Stimulated activated effector memory CD8-positive, alpha-beta T cell treated with anti-CD3 and anti-CD28 coated beads, Interleukin-12 subunit alpha, Interleukin-12 subunit beta, amount 100 ng/mL, for 72 hours (primary cell): ENCODE measurements at regions not wholly inside any gene's neighbourhood (a gene's known extent, or its start where the extent isn't known, plus 50 kb on each side); places are given as distances from the start of the nearest gene placed in this dataset.
"Not testable (repeated sequence)": the region's sequence is repeated elsewhere in the genome, so short reads cannot be mapped to it uniquely, and the experiment has no call there.

Experiments
- ATAC-seq: fragments of 150-1000 bp; cut with Tn5 transposase; 2 replicates; pipeline ENCODE4 v1.10.0; 2021
- DNase-seq, 2 donors: peaks; one replicate each; pipeline ENCODE4 v3.0.0; 2021 to 2022; ENCODE audit warnings: low spot score in 2 of 2
- H3K27ac Mint-ChIP-seq: one replicate; pipeline ENCODE4 v1.8.0; 2022; ENCODE audit warnings: mild to moderate bottlenecking, mixed read lengths
- H3K36me3 Mint-ChIP-seq: one replicate; pipeline ENCODE4 v1.8.0; 2022; ENCODE audit warnings: mild to moderate bottlenecking, mixed read lengths
- H3K4me1 Mint-ChIP-seq: one replicate; pipeline ENCODE4 v1.8.0; 2022; ENCODE audit warnings: mixed read lengths
- H3K4me3 Mint-ChIP-seq: one replicate; pipeline ENCODE4 v1.8.0; 2022; ENCODE audit warnings: mild to moderate bottlenecking, mixed read lengths
- H3K9me3 Mint-ChIP-seq: one replicate; pipeline ENCODE4 v1.8.0; 2022; ENCODE audit warnings: mixed read lengths

DNA sequence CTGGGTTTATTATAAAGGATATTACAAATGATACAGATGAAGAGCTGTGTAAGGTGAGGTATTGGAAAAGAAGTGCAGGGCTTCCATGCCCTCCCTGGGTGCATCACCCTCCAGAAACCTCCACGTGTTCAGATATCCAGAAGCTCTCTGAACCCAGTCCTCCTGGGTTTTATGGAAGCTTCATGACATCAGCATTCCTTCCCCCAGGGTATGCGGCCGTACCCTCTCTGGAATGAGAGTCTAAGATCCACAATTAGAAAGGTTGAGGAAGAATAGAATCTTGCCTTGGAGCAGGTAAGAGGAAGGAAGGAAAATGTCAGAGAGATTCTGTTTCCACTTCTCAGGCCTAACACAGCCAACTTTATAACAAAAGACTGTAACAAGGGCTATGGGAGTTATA is 208.2 kb upstream of the DCC start:
- H3K4me1 Mint-ChIP-seq: no peaks in the 10 kb centered on the region
- DNase-seq (no peak), ATAC-seq (no peak)
- H3K4me3 Mint-ChIP-seq: no peak overlapping the region
- no peaks in the 10 kb centered on the region for H3K36me3 Mint-ChIP-seq
- no peak overlapping the region for H3K27ac Mint-ChIP-seq
- peaks cover 7% of the 10 kb centered on the region for H3K9me3 Mint-ChIP-seq

DNA sequence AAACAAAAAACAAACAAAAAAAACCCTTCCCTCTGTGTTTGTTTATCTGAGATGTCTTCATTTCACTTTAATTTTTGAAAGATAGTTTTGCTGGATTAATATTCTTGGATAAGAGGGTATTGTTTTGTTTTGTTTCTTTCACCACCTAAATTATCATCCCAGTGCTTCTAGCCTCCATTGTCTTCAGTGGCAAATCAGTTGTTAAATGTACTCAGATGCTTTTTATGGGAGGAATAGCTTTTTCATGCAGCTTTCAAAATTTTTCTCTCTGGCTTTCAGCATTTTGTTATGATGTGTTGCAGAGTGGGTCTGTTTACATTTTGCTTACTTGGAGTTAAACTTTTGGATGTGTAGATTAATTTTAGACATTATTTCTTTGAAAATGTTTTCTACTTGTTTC is 203.5 kb upstream of the DCC start:
- Mint-ChIP-seq H3K4me3 (no peak overlapping the region), H3K36me3 (no peaks in the 10 kb centered on the region), H3K4me1 (no peaks in the 10 kb centered on the region), H3K27ac (no peak overlapping the region), H3K9me3 (peaks cover 10% of the 10 kb centered on the region)
- ATAC-seq: no peak
- no peak for DNase-seq

DNA sequence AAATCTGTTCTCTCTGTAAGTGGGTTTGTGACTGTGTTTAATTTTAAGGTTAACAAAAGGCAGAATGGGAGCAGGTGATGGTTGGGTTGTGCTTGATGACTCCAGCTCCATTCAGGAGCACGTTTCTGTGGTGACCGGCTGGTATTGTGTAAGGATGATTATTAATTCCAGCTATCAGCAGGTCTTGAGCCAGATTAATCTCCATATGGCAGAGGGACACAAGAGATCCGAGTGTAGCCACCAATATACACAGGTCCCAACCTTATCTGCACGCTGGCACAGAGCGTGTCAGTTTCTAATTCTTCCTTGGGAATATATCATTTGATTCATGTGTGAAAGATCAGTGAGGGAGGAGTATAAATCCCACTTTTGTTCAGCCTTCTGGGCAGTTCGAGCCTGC is 199.0 kb upstream of the DCC start:
- no peaks in the 10 kb centered on the region for H3K36me3 Mint-ChIP-seq
- no peak overlapping the region for H3K27ac Mint-ChIP-seq
- peaks cover 12% of the 10 kb centered on the region for H3K9me3 Mint-ChIP-seq
- ATAC-seq (no peak), DNase-seq (no peak)
- H3K4me3 Mint-ChIP-seq: no peak overlapping the region
- H3K4me1 Mint-ChIP-seq: no peaks in the 10 kb centered on the region

DNA sequence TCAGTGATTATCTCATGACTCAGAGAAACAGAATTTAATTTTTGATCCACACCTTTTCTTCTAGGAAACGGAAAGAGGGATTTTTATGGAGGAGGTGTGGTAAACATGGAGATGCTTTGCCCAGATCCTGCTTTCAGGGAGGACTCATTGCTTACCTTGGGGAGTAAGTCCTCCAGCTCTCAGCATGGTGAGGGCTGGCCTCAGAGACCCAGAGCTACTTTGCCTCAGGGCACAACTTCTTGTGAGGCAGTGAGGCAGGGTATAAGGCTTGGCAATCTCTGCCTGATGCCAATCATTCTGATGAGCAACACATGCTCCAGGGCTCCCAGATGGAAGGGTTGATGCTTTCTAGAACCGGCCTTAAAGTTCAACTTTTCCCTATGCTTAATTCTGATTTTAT is 189.9 kb upstream of the DCC start:
- no peaks in the 10 kb centered on the region for H3K4me1 Mint-ChIP-seq
- H3K36me3 Mint-ChIP-seq: no peaks in the 10 kb centered on the region
- no peak overlapping the region for H3K4me3 Mint-ChIP-seq
- ATAC-seq: no peak
- no peaks in the 10 kb centered on the region for H3K9me3 Mint-ChIP-seq
- H3K27ac Mint-ChIP-seq: no peak overlapping the region
- no peak for DNase-seq

DNA sequence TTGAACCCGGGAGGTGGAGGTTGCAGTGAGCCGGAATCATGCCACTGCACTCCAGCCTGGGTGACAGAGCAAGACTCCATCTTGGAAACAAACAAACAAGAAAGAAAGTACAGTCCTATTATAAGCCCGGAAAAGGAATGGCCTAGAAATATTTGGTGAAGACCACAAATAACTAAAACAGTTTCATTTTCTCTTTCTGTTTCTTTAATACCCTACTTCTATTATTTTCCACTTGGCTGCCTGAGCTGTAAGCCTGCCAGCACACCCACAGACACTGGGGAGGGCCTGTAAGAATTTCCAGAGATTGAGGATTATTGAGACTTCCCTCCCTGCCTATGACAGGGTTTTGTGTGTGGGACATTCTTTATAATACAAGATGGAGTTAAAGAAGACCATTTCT is 188.0 kb upstream of the DCC start:
- no peaks in the 10 kb centered on the region for H3K9me3 Mint-ChIP-seq
- ATAC-seq: no peak
- no peak for DNase-seq
- H3K4me3 Mint-ChIP-seq: no peak overlapping the region
- no peaks in the 10 kb centered on the region for H3K4me1 Mint-ChIP-seq
- H3K27ac Mint-ChIP-seq: no peak overlapping the region
- H3K36me3 Mint-ChIP-seq: no peaks in the 10 kb centered on the region

DNA sequence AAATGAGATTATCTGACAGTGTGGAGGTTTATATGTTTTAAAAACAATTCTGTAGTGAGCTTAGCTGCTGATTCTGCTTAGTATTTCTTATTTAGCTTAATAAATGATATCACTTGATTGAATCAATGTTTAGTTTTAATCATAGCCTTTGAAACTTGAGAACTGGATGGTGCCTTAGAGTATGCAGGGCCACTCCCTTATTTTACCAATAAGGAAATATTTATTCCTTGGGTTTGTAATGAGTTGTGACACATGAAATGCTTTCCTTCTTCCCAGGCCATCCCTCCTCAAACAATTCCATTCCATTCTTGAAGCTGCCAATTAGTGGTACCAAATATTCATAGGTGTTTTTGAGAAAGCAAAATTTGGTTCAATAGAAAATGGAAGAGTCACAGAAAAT is 183.8 kb upstream of the DCC start:
- Mint-ChIP-seq H3K36me3 (no peaks in the 10 kb centered on the region), H3K4me1 (no peaks in the 10 kb centered on the region), H3K9me3 (no peaks in the 10 kb centered on the region), H3K27ac (no peak overlapping the region), H3K4me3 (no peak overlapping the region)
- no peak for ATAC-seq
- DNase-seq: no peak

DNA sequence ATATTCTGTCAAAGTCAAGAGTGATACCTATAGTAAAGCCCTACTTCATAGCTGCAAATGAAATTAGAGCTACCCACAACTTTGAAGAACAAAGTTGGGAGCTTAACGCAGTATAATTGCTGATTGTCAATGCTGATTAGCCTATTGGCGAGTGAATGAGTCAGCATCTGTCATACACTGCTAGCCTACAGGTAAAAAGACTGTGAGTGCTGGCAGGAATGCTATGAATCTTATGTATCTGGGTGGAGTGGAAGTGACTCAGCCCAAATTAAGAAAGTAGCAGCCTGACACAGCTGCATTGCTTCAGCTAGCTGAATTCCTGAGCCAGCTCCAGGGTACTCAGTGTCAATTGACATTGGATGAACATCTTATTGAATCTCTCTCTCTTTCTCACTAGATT is 179.4 kb upstream of the DCC start:
- Mint-ChIP-seq H3K4me1 (no peaks in the 10 kb centered on the region), H3K36me3 (no peaks in the 10 kb centered on the region), H3K4me3 (no peak overlapping the region), H3K27ac (no peak overlapping the region), H3K9me3 (peaks cover 11% of the 10 kb centered on the region)
- DNase-seq: no peak
- no peak for ATAC-seq

DNA sequence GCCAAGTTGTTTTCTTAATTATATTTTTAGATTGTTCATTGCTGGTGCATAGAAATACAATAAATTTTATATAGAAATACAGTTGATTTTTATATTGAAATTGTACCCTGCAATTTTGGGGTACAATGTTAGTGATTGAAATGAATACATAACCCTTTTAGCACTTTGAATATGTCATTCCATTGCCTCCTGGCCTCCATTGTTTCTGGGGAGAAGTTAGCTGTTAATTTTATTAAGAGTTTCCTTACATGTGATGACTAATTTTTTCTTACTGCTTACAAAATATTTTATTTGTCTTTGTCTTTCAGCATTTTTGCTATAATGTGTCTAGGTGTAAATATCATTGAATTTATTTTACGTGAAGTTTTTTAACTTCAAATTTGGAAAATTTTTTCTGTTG is 176.5 kb upstream of the DCC start:
- DNase-seq (no peak), ATAC-seq (no peak)
- no peaks in the 10 kb centered on the region for H3K36me3 Mint-ChIP-seq
- H3K4me3 Mint-ChIP-seq: no peak overlapping the region
- H3K4me1 Mint-ChIP-seq: no peaks in the 10 kb centered on the region
- peaks cover 14% of the 10 kb centered on the region for H3K9me3 Mint-ChIP-seq
- H3K27ac Mint-ChIP-seq: no peak overlapping the region

DNA sequence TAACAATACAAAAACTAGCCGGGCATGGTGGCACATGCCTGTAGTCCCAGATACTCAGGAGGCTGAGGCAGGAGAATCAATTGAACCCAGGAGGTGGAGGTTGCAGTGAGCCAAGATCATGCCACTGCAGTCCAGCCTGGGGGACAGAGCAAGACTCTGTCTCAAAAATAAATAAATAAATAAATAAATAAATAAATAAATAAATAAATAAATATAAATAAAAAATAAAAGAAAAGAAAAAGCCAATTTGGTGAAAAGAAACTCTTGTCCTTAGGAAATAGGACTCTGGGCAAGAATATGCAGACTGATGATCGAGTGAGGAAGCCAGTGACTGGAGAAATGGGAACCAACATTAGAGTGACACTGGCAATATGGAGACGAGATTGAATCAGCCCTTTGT is 171.9 kb upstream of the DCC start:
- DNase-seq, H3K36me3 Mint-ChIP-seq, H3K27ac Mint-ChIP-seq, H3K4me1 Mint-ChIP-seq, ATAC-seq, H3K4me3 Mint-ChIP-seq: not testable (repeated sequence)
- peaks cover 14% of the 10 kb centered on the region for H3K9me3 Mint-ChIP-seq

DNA sequence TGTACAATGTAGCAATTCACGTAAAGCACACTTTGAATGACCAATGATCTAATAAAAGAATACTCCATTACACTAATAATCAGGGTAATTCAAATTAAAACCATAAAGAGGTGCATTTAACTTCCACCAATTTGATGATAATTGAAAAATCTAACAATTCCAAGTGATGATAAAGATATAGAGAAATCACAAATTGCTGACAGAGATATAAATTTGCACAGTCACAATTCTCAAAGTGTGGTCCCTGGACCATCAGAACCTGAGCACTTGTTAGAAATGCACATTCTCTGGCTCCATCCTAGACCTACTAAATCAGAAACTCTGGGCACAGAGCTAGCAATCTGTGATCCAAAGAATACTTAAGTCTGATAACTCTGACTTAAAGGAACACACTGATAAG is 165.8 kb upstream of the DCC start:
- Mint-ChIP-seq H3K27ac (no peak overlapping the region), H3K36me3 (no peaks in the 10 kb centered on the region), H3K9me3 (no peaks in the 10 kb centered on the region), H3K4me3 (no peak overlapping the region), H3K4me1 (no peaks in the 10 kb centered on the region)
- DNase-seq (no peak), ATAC-seq (no peak)

DNA sequence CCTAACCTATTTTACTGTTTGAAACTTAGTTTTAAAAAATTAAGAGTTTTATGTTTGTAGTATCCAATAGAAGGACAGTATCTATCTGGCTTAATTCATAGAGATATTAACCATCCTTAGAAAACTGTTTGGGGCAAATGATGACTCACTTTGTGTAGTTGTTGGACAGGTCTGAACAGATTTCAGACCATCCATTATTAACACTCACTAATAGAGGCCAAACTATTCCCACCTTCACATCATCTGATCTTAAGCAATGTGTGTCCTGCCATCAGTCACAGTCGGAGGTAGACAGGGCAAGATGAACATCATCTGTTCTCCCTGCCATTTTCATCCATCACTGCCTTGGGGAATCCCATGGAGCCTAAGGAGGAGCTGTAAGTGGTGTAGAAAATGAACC is 164.6 kb upstream of the DCC start:
- no peak overlapping the region for H3K27ac Mint-ChIP-seq
- no peak for DNase-seq
- no peaks in the 10 kb centered on the region for H3K9me3 Mint-ChIP-seq
- H3K36me3 Mint-ChIP-seq: no peaks in the 10 kb centered on the region
- H3K4me1 Mint-ChIP-seq: no peaks in the 10 kb centered on the region
- H3K4me3 Mint-ChIP-seq: no peak overlapping the region
- no peak for ATAC-seq

DNA sequence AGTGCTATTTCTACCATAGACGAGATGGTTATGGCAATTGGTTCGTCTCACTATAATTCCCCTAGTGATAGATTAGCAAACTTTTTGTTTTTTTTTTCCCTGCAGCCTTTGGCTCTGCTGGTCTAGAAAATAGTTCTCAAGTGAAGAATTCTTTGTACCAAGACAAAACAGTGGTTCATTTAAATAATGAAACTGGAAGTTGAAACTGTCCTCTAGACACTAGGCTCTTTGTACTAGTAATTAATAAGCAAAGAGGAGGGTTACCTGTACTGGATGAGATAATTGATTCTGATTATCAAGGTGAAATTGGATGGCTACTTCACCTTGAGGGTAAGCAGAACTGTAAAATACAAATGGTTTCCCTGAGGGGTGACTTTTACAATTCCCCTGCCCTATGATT is 156.9 kb upstream of the DCC start:
- H3K4me1 Mint-ChIP-seq: no peaks in the 10 kb centered on the region
- no peak overlapping the region for H3K4me3 Mint-ChIP-seq
- H3K9me3 Mint-ChIP-seq: peaks cover 11% of the 10 kb centered on the region
- H3K27ac Mint-ChIP-seq: no peak overlapping the region
- ATAC-seq: no peak
- no peak for DNase-seq
- H3K36me3 Mint-ChIP-seq: no peaks in the 10 kb centered on the region

DNA sequence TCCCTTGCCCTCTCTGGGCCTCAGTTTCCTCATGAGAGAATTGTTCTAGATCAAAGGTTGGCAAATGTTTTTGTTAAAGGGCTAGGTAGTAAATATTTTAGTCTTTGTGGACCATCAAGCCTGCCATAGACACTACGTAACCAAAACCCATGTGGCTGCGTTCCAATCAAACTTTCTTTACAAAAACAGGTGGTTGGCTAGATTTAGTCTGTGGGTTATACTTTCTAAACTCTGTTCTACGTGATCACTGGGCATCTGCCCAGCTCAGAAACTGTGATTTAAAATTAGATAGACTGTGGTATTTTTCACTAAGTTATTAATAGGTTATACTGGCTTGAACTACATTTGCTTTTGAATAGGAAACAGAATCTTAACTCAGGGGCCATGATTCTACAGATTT is 149.8 kb upstream of the DCC start:
- ATAC-seq (no peak), DNase-seq (no peak)
- Mint-ChIP-seq H3K4me3 (no peak overlapping the region), H3K36me3 (no peaks in the 10 kb centered on the region), H3K4me1 (no peaks in the 10 kb centered on the region), H3K9me3 (peaks cover 15% of the 10 kb centered on the region), H3K27ac (no peak overlapping the region)

DNA sequence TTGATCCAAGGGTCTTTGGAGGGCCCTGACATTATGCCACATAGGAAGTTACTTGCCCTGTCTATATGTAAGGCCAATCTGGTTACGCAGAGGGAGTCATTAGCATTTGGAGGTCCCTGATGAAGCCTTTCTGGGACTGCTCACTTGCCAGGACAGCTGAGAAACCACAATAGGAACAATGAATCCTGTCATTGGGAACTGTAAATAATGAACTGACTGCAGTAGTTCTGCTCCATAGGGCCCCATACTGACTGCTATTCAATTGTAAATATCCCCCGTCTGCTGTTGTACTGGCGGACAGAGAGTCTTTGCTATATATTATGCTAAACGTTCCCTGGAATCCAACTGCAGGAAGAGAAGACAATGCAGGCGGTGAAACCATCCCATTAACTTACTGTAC is 149.4 kb upstream of the DCC start:
- H3K4me3 Mint-ChIP-seq: no peak overlapping the region

DNA sequence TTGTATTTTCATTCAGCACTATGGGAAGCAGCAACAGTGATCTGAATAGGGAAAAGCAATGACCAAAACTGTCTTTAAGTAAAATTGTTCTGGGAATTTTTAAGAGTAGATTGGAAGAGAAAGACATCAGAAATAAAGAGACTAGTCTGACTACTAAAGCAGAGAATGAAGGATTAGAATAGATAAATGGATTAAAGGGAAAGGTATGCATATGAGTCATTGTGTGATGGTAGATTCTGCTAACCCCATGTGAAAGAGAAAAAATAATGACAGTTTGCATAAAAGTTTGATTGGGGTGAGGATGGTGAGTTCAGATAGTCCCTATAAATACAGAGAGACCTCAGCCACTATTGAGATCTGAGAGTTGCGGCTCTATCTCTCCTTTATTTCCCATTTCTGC is 139.6 kb upstream of the DCC start:
- no peak overlapping the region for H3K4me3 Mint-ChIP-seq
- no peak for ATAC-seq
- H3K9me3 Mint-ChIP-seq: peaks cover 7% of the 10 kb centered on the region
- no peaks in the 10 kb centered on the region for H3K4me1 Mint-ChIP-seq
- no peaks in the 10 kb centered on the region for H3K36me3 Mint-ChIP-seq
- DNase-seq: no peak
- H3K27ac Mint-ChIP-seq: no peak overlapping the region

More for the DNA sequence above, 149.4 kb upstream of the DCC start:
- no peak for ATAC-seq
- no peaks in the 10 kb centered on the region for H3K36me3 Mint-ChIP-seq
- H3K9me3 Mint-ChIP-seq: peaks cover 15% of the 10 kb centered on the region
- no peaks in the 10 kb centered on the region for H3K4me1 Mint-ChIP-seq
- no peak overlapping the region for H3K27ac Mint-ChIP-seq
- no peak for DNase-seq

DNA sequence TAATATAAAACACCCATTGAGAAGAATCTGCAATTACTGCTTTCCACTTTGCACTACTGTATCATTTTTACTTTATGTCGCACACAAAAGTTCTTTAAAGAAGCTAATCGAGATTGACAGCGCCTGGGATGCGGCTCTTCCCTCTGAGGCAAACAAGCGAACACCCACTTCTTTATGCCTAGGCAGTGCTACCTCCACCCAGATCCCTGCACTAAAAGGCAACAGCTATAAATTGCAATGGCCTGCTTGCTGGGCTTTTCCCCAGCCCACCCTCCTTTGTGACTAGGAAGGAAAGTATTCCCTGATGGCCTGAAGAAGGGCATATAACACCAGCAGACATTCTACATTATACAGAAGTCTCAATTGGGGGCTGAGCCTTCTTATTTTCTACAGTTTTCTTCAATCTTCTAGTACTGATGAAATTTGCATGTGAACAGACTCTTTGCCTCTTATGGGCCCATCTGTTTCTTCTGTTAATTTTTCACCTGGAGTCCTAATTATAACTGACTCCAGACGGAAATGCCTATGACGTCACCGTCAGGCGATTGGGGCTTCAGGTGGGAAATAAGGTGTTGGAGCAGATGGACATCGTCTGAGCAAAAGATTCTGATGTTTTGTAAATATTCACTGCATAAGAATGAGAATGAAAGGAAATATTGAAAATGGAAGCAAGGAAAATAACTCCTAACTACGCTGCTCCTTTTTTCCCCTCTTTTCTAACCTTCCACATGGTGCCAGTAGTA is 138.9 kb upstream of the DCC start:
- no peaks in the 10 kb centered on the region for H3K36me3 Mint-ChIP-seq
- H3K4me3 Mint-ChIP-seq: no peak overlapping the region
- H3K9me3 Mint-ChIP-seq: peaks cover 7% of the 10 kb centered on the region
- H3K27ac Mint-ChIP-seq: no peak overlapping the region
- H3K4me1 Mint-ChIP-seq: no peaks in the 10 kb centered on the region
- ATAC-seq (no peak), DNase-seq (no peak)

DNA sequence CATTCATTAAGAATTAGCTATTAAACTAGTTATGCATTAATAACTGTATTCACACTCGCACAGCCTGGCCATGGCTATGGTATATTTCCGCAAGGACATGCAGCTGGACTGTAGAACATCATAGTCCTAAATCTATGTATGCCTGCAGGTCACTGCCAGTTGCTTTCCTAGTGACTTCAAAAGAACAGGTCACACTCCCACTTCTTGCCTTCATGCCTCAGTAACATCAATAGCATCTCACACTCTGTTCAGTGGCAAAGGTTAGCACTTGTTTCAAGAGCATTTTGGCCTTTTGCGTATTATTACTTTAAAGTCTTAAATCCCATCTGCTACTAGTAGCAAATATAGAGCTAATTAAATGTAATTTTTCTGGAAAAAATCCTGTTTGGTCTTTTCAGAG is 131.4 kb upstream of the DCC start:
- DNase-seq (no peak), ATAC-seq (no peak)
- Mint-ChIP-seq H3K27ac (no peak overlapping the region), H3K36me3 (no peaks in the 10 kb centered on the region), H3K4me1 (no peaks in the 10 kb centered on the region), H3K9me3 (peaks cover 12% of the 10 kb centered on the region), H3K4me3 (no peak overlapping the region)
